ENCODE measurements at regions not wholly inside any gene's neighbourhood (a gene's known extent, or its start where the extent isn't known, plus 50 kb on each side); places are given as distances from the start of the nearest gene placed in this dataset.

DNA sequence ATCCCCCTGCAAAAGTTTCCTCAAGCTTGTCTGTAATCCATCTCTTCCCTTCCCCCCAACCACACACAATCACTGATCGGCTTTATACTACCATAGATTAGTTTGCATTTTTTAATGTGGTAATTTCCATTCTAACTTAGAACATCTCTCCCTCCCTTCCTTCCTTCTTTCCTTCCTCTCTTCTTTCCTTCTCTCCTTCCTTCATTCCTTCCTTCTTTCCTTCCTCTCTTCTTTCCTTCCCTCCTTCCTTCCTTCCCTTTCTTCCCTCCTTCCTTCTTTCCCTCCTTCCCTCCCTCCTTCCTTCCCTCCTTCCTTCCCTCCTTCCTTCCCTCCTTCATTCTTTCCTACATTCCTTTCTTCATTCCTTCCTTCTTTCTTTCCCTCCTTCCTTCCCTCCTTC, 166.2 kb upstream of the MSX2 start:
- TF ChIP-seq, protein P1, sequence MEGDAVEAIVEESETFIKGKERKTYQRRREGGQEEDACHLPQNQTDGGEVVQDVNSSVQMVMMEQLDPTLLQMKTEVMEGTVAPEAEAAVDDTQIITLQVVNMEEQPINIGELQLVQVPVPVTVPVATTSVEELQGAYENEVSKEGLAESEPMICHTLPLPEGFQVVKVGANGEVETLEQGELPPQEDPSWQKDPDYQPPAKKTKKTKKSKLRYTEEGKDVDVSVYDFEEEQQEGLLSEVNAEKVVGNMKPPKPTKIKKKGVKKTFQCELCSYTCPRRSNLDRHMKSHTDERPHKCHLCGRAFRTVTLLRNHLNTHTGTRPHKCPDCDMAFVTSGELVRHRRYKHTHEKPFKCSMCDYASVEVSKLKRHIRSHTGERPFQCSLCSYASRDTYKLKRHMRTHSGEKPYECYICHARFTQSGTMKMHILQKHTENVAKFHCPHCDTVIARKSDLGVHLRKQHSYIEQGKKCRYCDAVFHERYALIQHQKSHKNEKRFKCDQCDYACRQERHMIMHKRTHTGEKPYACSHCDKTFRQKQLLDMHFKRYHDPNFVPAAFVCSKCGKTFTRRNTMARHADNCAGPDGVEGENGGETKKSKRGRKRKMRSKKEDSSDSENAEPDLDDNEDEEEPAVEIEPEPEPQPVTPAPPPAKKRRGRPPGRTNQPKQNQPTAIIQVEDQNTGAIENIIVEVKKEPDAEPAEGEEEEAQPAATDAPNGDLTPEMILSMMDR (conservative IDR thresholded peaks at IDR 0.05 in 1 of 2, IDR thresholded peaks at IDR 0.05 in 1 of 2; ENCODE audit: low read depth in 1 of 2, low read length in 2 of 2), result no peak
- no peak for TF ChIP-seq EZH2 (IDR thresholded peaks at IDR 0.05; ENCODE audit: low read length, missing control alignments)
